H1 (cell line): ENCODE measurements at regions not wholly inside any gene's neighbourhood (a gene's known extent, or its start where the extent isn't known, plus 50 kb on each side); places are given as distances from the start of the nearest gene placed in this dataset.

Source experiments
- CTCF ChIA-PET: fragments of 300-600 bp; sonication (Branson Sonifier 250); formaldehyde crosslinking; loops from one replicate; lab custom pipeline; 2021; ENCODE audit not compliant: partially characterized antibody; lab: Charles Lee
- POLR2A ChIA-PET: fragments of 300-600 bp; sonication (Branson Sonifier 250); formaldehyde crosslinking; loops from one replicate; lab custom pipeline; 2021; ENCODE audit warnings: inconsistent platforms; ENCODE audit not compliant: partially characterized antibody; lab: Charles Lee
- DNase-seq, 2 experiments: peaks; one replicate each; pipeline versions ENCODE4 v3.0.0 to v3.0.0-alpha.2; 2010 to 2022; ENCODE audit warnings: low spot score in 2 of 2, low read depth in 1 of 2, mixed read lengths in 1 of 2
- FAIRE-seq: peaks from 2 replicates; lab custom pipeline; 2011; peaks lifted over from hg19 to GRCh38; lab: Jason Lieb, UNC
- H2AFZ ChIP-seq: 2 replicates; pipeline ENCODE4 v1.8.1; 2012; ENCODE audit warnings: low read length, inconsistent platforms
- H2AK5ac ChIP-seq: 2 replicates; pipeline ENCODE4 v1.6.1; 2013; ENCODE audit warnings: low read depth, low read length
- H2BK120ac ChIP-seq: replicated peaks from 2 replicates; pipeline ENCODE3; 2013; ENCODE audit warnings: low read depth, low read length, inconsistent platforms
- H2BK12ac ChIP-seq: 2 replicates; pipeline ENCODE4 v1.6.1; 2013; ENCODE audit warnings: low read depth, low read length
- H2BK15ac ChIP-seq: 2 replicates; pipeline ENCODE4 v1.6.1; 2013; ENCODE audit warnings: low read length
- H2BK20ac ChIP-seq: 2 replicates; pipeline ENCODE4 v1.6.1; 2013; ENCODE audit warnings: low read length
- H2BK5ac ChIP-seq: 2 replicates; pipeline ENCODE4 v1.6.1; 2013; ENCODE audit warnings: low read depth, low read length
- H3K14ac ChIP-seq: 2 replicates; pipeline ENCODE4 v1.6.1; 2013; ENCODE audit warnings: inconsistent platforms; ENCODE audit not compliant: insufficient read length
- H3K18ac ChIP-seq: 2 replicates; pipeline ENCODE4 v1.6.1; 2013; ENCODE audit warnings: low read length; ENCODE audit errors: extremely low read depth
- H3K23ac ChIP-seq: 2 replicates; pipeline ENCODE4 v1.6.1; 2013; ENCODE audit warnings: inconsistent platforms; ENCODE audit not compliant: insufficient read length
- H3K23me2 ChIP-seq: 2 replicates; pipeline ENCODE4 v1.6.1; 2013; ENCODE audit warnings: low read depth, low read length
- H3K27ac ChIP-seq: 2 replicates; pipeline ENCODE4 v1.6.1; 2011; ENCODE audit warnings: low read depth, low read length, inconsistent platforms
- H3K27me3 ChIP-seq, 4 experiments: replicated peaks in 1 of 4; 1 replicate in 1 of 4; 2 replicates in 3 of 4; pipeline versions ENCODE4 v1.6.1 to v1.8.1; 2011 to 2013; ENCODE audit warnings: low read length in 3 of 4, mild to moderate bottlenecking in 3 of 4, inconsistent platforms in 2 of 4, mixed read lengths in 2 of 4, moderate library complexity in 1 of 4; ENCODE audit not compliant: control insufficient read depth in 3 of 4, insufficient read depth in 3 of 4; ENCODE audit errors: extremely low read depth in 1 of 4
- H3K36me3 ChIP-seq, 4 experiments: 2 replicates each; pipeline versions ENCODE4 v1.6.1 to v1.8.1; 2011 to 2013; ENCODE audit warnings: mild to moderate bottlenecking in 4 of 4, low read length in 3 of 4, moderate library complexity in 2 of 4, control low read depth in 1 of 4, inconsistent platforms in 1 of 4; ENCODE audit not compliant: insufficient read depth in 4 of 4, control insufficient read depth in 2 of 4
- H3K4ac ChIP-seq: replicated peaks from 2 replicates; pipeline ENCODE3; 2013; ENCODE audit warnings: low read length, low read depth, mixed read lengths, inconsistent platforms; ENCODE audit not compliant: insufficient read length
- H3K4me1 ChIP-seq, 4 experiments: replicated peaks in 1 of 4; 1 replicate in 1 of 4; 2 replicates in 3 of 4; pipeline versions ENCODE4 v1.6.1 to v1.8.1; 2011 to 2013; ENCODE audit warnings: low read length in 3 of 4, inconsistent platforms in 2 of 4, mixed read lengths in 1 of 4; ENCODE audit not compliant: insufficient read depth in 4 of 4, control insufficient read depth in 3 of 4
- H3K4me2 ChIP-seq, 2 experiments: 2 replicates each; pipeline versions ENCODE4 v1.6.1 to v1.8.1; 2011 to 2013; ENCODE audit warnings: low read depth in 2 of 2, low read length in 2 of 2, control low read depth in 1 of 2, inconsistent platforms in 1 of 2, mild to moderate bottlenecking in 1 of 2; ENCODE audit not compliant: insufficient read depth in 1 of 2
- H3K4me3 ChIP-seq, 4 experiments: fragments of 200-600, 300-600 bp in 1 of 4; sonication (generic), shearing (Covaris generic), sonication (Bioruptor Twin) in 1 of 4; 2 replicates each; pipeline versions ENCODE4 v1.5.1 to v1.8.1; 2011 to 2016; ENCODE audit warnings: low read length in 4 of 4, low read depth in 3 of 4, control low read depth in 2 of 4, inconsistent platforms in 2 of 4, mild to moderate bottlenecking in 2 of 4, mixed read lengths in 1 of 4, moderate library complexity in 1 of 4; ENCODE audit not compliant: insufficient read depth in 2 of 4; ENCODE audit errors: extremely low read depth in 1 of 4
- H3K56ac ChIP-seq: replicated peaks from 2 replicates; pipeline ENCODE3; 2013; ENCODE audit warnings: low read depth, mild to moderate bottlenecking, mixed read lengths, low read length, inconsistent platforms; ENCODE audit not compliant: insufficient read length
- H3K79me1 ChIP-seq: 2 replicates; pipeline ENCODE4 v1.6.1; 2013; ENCODE audit warnings: low read depth, low read length, control low read depth
- H3K79me2 ChIP-seq, 2 experiments: 2 replicates each; pipeline versions ENCODE4 v1.6.1 to v1.8.1; 2012 to 2013; ENCODE audit warnings: low read length in 2 of 2, mild to moderate bottlenecking in 2 of 2, inconsistent platforms in 1 of 2; ENCODE audit not compliant: insufficient read depth in 2 of 2, control insufficient read depth in 1 of 2
- H3K9ac ChIP-seq, 4 experiments: replicated peaks in 1 of 4; 1 replicate in 1 of 4; 2 replicates in 3 of 4; pipeline versions ENCODE4 v1.6.1 to v1.8.1; 2011 to 2013; ENCODE audit warnings: low read depth in 3 of 4, low read length in 3 of 4, control low read depth in 2 of 4, mild to moderate bottlenecking in 2 of 4, moderate library complexity in 2 of 4, inconsistent platforms in 1 of 4; ENCODE audit errors: extremely low read depth in 1 of 4
- H3K9me3 ChIP-seq, 2 experiments: 2 replicates each; pipeline versions ENCODE4 v1.6.1 to v1.8.1; 2012 to 2013; ENCODE audit warnings: mild to moderate bottlenecking in 2 of 2, moderate library complexity in 2 of 2, control low read depth in 1 of 2, inconsistent platforms in 1 of 2, low read depth in 1 of 2, low read length in 1 of 2, mixed read lengths in 1 of 2; ENCODE audit not compliant: insufficient read depth in 2 of 2
- H4K20me1 ChIP-seq, 2 experiments: replicated peaks in 1 of 2; 2 replicates each; pipeline versions ENCODE3 to v1.8.1; 2011 to 2013; ENCODE audit warnings: inconsistent platforms in 2 of 2, low read length in 2 of 2, mild to moderate bottlenecking in 1 of 2; ENCODE audit not compliant: insufficient read depth in 2 of 2, control insufficient read depth in 1 of 2
- H4K5ac ChIP-seq: 2 replicates; pipeline ENCODE4 v1.6.1; 2013; ENCODE audit warnings: low read length, low read depth, mixed read lengths, inconsistent platforms; ENCODE audit not compliant: insufficient read length
- H4K8ac ChIP-seq: 2 replicates; pipeline ENCODE4 v1.8.0; 2013; ENCODE audit warnings: mild to moderate bottlenecking, moderate library complexity, low read length, inconsistent platforms; ENCODE audit not compliant: insufficient read depth; ENCODE audit errors: extremely low read depth
- H4K91ac ChIP-seq: replicated peaks from 2 replicates; pipeline ENCODE3; 2013; ENCODE audit warnings: low read length, mixed read lengths, inconsistent platforms; ENCODE audit not compliant: insufficient read length
- ATF3 ChIP-seq: IDR thresholded peaks from 2 replicates; pipeline ENCODE4 v1.6.1; 2011; ENCODE audit warnings: low read depth, mild to moderate bottlenecking, low read length; ENCODE audit not compliant: insufficient read depth
- CTCF ChIP-seq, 3 experiments: IDR thresholded peaks; 1 replicate in 2 of 3; 2 replicates in 1 of 3; pipeline versions ENCODE4 v1.5.1 to v1.6.1; 2011; ENCODE audit warnings: low read length in 3 of 3, mild to moderate bottlenecking in 3 of 3, inconsistent platforms in 2 of 3, low read depth in 1 of 3, moderate library complexity in 1 of 3; ENCODE audit not compliant: insufficient read depth in 1 of 3; ENCODE audit errors: control extremely low read depth in 1 of 3
- HDAC2 ChIP-seq, 2 experiments: fragments of 300-600 bp in 1 of 2; sonication (generic) in 1 of 2; IDR thresholded peaks; 2 replicates each; pipeline ENCODE4 v1.6.1; 2011 to 2012; ENCODE audit warnings: low read depth in 2 of 2, low read length in 2 of 2, mild to moderate bottlenecking in 2 of 2, moderate library complexity in 2 of 2, borderline replicate concordance in 1 of 2, inconsistent platforms in 1 of 2
- POLR2A ChIP-seq, 2 experiments: IDR thresholded peaks; 1 replicate in 1 of 2; 2 replicates in 1 of 2; pipeline ENCODE4 v1.6.1; 2011; ENCODE audit warnings: low read depth in 2 of 2, low read length in 2 of 2, mild to moderate bottlenecking in 2 of 2; ENCODE audit errors: control extremely low read depth in 1 of 2
- RFX5 ChIP-seq: IDR thresholded peaks from 2 replicates; pipeline ENCODE4 v1.6.1; 2011; ENCODE audit warnings: low read depth, low read length, improper control_type of control experiment, borderline replicate concordance
- RNF2 ChIP-seq: fragments of 200-900, 300-1000 bp; sonication (generic); IDR thresholded peaks from 2 replicates; pipeline ENCODE4 v1.7.1; 2016; ENCODE audit warnings: borderline replicate concordance, low read depth, mild to moderate bottlenecking, antibody characterized with exemption, low read length; ENCODE audit not compliant: poor library complexity, severe bottlenecking; ENCODE audit errors: missing control alignments
- SIRT6 ChIP-seq: IDR thresholded peaks from one replicate; pipeline ENCODE4 v1.7.1; 2012; ENCODE audit warnings: low read length, inconsistent platforms
- SIX5 ChIP-seq: IDR thresholded peaks from 2 replicates; pipeline ENCODE4 v1.6.1; 2011; ENCODE audit warnings: mild to moderate bottlenecking, low read depth, low read length
- SUZ12 ChIP-seq: fragments of 200-600 bp; sonication (generic); IDR thresholded peaks from 2 replicates; pipeline ENCODE4 v1.6.1; 2012; ENCODE audit warnings: mild to moderate bottlenecking, inconsistent platforms, low read length, moderate library complexity, mixed read lengths
- WGBS, 2 experiments: shearing (Covaris generic) in 1 of 2; methylation state at CpG; one replicate each; pipeline versions ENCODE4 v1.1.6 to v1.1.7; 2013 to 2015; ENCODE audit warnings: low lambda C conversion rate in 2 of 2, mixed read lengths in 2 of 2, inconsistent platforms in 1 of 2, low coverage in 1 of 2, missing lambda C conversion rate in 1 of 2; ENCODE audit not compliant: insufficient replicate concordance in 2 of 2, insufficient coverage in 1 of 2, insufficient read length in 1 of 2; ENCODE audit errors: extremely low coverage in 1 of 2, missing lambda C conversion rate in 1 of 2; 5-methylcytosine and 5-hydroxymethylcytosine counted together

- no peaks in the 10 kb centered on the region for H3K79me1 ChIP-seq
- H3K56ac ChIP-seq, result no peak overlapping the region
- H3K18ac ChIP-seq, result no peak overlapping the region
- TF ChIP-seq SIX5 (no peak), CTCF (IDR thresholded peaks at IDR 0.05; ENCODE audit: control extremely low read depth in 1 of 3, insufficient read depth in 1 of 3, low read depth in 1 of 3, low read length in 3 of 3) (no peak), RNF2 (no peak), ATF3 (no peak), POLR2A (IDR thresholded peaks at IDR 0.05; ENCODE audit: control extremely low read depth in 1 of 2, low read depth in 2 of 2, low read length in 2 of 2) (no peak), HDAC2 (IDR thresholded peaks at IDR 0.05; ENCODE audit: borderline replicate concordance in 1 of 2, low read depth in 2 of 2, low read length in 2 of 2) (no peak), RFX5 (no peak), SIRT6 (no peak), SUZ12 (no peak)
- H3K9ac ChIP-seq, result no peak overlapping the region
- WGBS, 2 experiments, result 70% methylated on average over 5 of the region's 5 CpGs; no CpG with 5 or more reads in 1 of the 2 experiments
- H2BK20ac ChIP-seq, result no peak overlapping the region
- H4K91ac ChIP-seq, result no peak overlapping the region
- no peak for DNase-seq
- H3K4me3 ChIP-seq, result no peak overlapping the region
- no peak overlapping the region for H3K23ac ChIP-seq
- H2BK5ac ChIP-seq, result no peak overlapping the region
- no peak overlapping the region for H3K4ac ChIP-seq
- H4K5ac ChIP-seq, result no peak overlapping the region
- no peak overlapping the region for H2BK120ac ChIP-seq
- no peaks in the 10 kb centered on the region for H3K79me2 ChIP-seq
- H3K36me3 ChIP-seq, result no peaks in the 10 kb centered on the region
- no peaks in the 10 kb centered on the region for H3K27me3 ChIP-seq
- no peak overlapping the region for H3K27ac ChIP-seq
- CTCF ChIA-PET, result interaction anchor here (0.6 to 1.7 kb wide), 5 partner anchors 12 to 160 kb away, joined by 3 to 5 read pairs (median 4); no protein-coding TSS in a partner anchor
- H3K4me2 ChIP-seq, result no peak overlapping the region
- no peaks in the 10 kb centered on the region for H3K9me3 ChIP-seq
- no peaks in the 10 kb centered on the region; the same call in 1 of the 2 replicates for H3K23me2 ChIP-seq
- H2BK15ac ChIP-seq, result no peak overlapping the region
- H4K8ac ChIP-seq, result no peak overlapping the region
- no peak overlapping the region for H2AFZ ChIP-seq
- POLR2A ChIA-PET, result no interaction called here
- no peak overlapping the region for H2AK5ac ChIP-seq
- no peaks in the 10 kb centered on the region for H4K20me1 ChIP-seq
- no peak overlapping the region for H3K14ac ChIP-seq
- peaks cover 0 to 4% (median 0%) of the 10 kb centered on the region in 4 experiments; a peak in 1 of 7 replicates for H3K4me1 ChIP-seq
- no peak for FAIRE-seq
- H2BK12ac ChIP-seq, result no peak overlapping the region
Observed at GRCh38 chr2:222779145-222779832, 81.5 kb upstream of the ACSL3 start.
